Right ventricle myocardium inferior (tissue), 1 donor: ENCODE measurements at regions not wholly inside any gene's neighbourhood (a gene's known extent, or its start where the extent isn't known, plus 50 kb on each side); places are given as distances from the start of the nearest gene placed in this dataset.

Experiments
- ATAC-seq: fragments of 200-7000 bp; cut with Tn5 transposase; one replicate; pipeline ENCODE4 v1.9.1; 2020; ENCODE audit warnings: mild to moderate bottlenecking, moderate library complexity
- DNase-seq: peaks from one replicate; pipeline ENCODE4 v3.0.0; 2021; ENCODE audit errors: missing footprints
- intact Hi-C: fragments of 100-400 bp; cut with DNase I; formaldehyde crosslinking; loops from one replicate; pipeline ENCODE4 v1.11.0; 2022
- donor health status: DM: no; HTN: yes; CAD: no; lungs with severe emphysema.

DNA sequence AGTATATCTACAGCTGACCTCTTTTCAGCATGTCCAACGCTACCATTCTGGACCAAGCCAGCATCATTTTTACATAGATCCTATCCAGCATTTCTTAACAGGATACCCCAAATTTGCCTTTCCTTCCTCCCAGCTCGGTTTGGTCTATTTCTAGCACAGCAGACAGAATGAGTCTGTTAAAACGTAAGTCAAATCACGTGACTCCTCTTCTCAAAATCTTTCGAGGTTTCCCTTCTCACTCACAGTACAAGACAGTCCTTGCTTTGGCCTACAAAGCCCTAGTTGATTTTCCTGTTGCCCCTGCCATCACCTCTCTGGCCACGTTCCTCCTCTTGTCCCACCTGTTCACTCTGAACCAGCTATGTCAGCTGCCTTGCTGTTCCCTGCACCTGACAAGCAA, 711.7 kb downstream of the SORCS3 start:
- ATAC-seq (no peak), DNase-seq (no peak)
- intact Hi-C loops = no loop called here

- intact Hi-C loops = no loop called here
- DNase-seq (no peak), ATAC-seq (no peak)
Measured at GRCh38 chr10:105352281-105352680, 711.2 kb downstream of the SORCS3 start.

- intact Hi-C loops = no loop called here
- DNase-seq (no peak), ATAC-seq (no peak)
Measured at GRCh38 chr10:105351187-105351586, 710.1 kb downstream of the SORCS3 start.

DNA sequence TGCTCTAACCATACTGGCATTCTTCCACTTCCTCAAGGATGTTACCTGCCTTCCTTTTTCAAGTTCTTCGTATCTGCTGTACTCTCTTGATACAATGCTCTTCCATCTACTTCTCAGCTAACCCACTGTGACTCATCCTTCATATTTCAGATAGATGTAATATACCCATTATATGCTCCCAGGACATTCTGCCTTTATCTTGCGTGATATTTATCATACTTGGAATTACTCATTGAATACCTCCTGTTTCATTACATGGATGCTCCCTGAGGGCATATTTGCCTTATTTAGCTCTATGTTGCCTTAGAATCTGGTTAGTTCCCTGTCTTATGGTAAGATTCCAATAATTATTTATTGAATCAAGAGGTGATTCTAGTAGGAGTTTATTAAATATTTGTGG, 706.4 kb downstream of the SORCS3 start:
- ATAC-seq = no peak
- DNase-seq = no peak
- intact Hi-C loops = no loop called here

GRCh38 chr10:105342606-105343005, 701.5 kb downstream of the SORCS3 start:
- DNase-seq (no peak), ATAC-seq (no peak)
- intact Hi-C loops = no loop called here

DNA sequence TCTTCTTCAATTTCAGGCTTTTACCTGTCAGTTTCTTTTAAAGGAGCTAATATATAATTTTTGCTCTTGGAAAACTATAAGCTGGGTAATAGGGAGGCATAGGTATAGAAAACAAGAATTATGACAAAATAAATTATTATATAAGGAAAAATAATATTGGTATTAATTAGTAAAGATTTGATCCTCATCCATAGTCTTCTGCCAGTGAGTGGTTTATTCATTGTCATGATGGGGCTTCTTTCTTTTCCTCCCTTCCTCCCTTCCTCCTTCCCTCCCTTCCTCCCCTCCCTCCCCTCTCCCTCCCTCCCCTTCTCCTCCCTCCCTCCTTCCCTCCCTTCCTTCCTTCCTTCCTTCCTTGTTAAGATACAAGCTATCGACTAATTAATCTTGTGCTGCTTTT, 698.6 kb downstream of the SORCS3 start:
- DNase-seq (no peak), ATAC-seq (no peak)
- intact Hi-C loops = no loop called here

- no peak for ATAC-seq
Measured at GRCh38 chr10:105328503-105329133, 687.5 kb downstream of the SORCS3 start.

More at GRCh38 chr10:105328503-105329133, 687.5 kb downstream of the SORCS3 start:
- intact Hi-C loops = no loop called here
- no peak for DNase-seq
